ENCODE measurements at regions not wholly inside any gene's neighbourhood (a gene's known extent, or its start where the extent isn't known, plus 50 kb on each side); places are given as distances from the start of the nearest gene placed in this dataset.
"Not testable (repeated sequence)": the region's sequence is repeated elsewhere in the genome, so short reads cannot be mapped to it uniquely, and the experiment has no call there.

- TF ChIP-seq CTCF (IDR thresholded peaks at IDR 0.05 in 2 of 3, conservative IDR thresholded peaks at IDR 0.05 in 1 of 3; ENCODE audit: borderline replicate concordance in 1 of 3, insufficient read depth in 1 of 3, low read depth in 2 of 3, low read length in 2 of 3); EZH2phosphoT487 (IDR thresholded peaks at IDR 0.05; ENCODE audit: borderline replicate concordance); CBX3 (IDR thresholded peaks at IDR 0.05; ENCODE audit: low read depth); MAX (IDR thresholded peaks at IDR 0.05); ZNF274 (IDR thresholded peaks at IDR 0.05; ENCODE audit: low read depth, low read length); POLR2AphosphoS5 (IDR thresholded peaks at IDR 0.05; ENCODE audit: low read depth, low read length); FOSL1 (IDR thresholded peaks at IDR 0.05; ENCODE audit: low read depth); ATF3 (IDR thresholded peaks at IDR 0.05); POLR2A (IDR thresholded peaks at IDR 0.05; ENCODE audit: borderline replicate concordance, extremely low read depth, insufficient read depth, insufficient read length); SRF (IDR thresholded peaks at IDR 0.05; ENCODE audit: low read depth); SIN3A (IDR thresholded peaks at IDR 0.05; ENCODE audit: low read depth); EZH2 (IDR thresholded peaks at IDR 0.05): not testable (repeated sequence)
Observed at GRCh38 chr15:84393966-84394365, 158.4 kb downstream of the GOLGA6L4 start.
